ENCODE measurements at regions not wholly inside any gene's neighbourhood (a gene's known extent, or its start where the extent isn't known, plus 50 kb on each side); places are given as distances from the start of the nearest gene placed in this dataset.
A peak's percentile ranks its signal among the peaks of the same experiment; 100 is the strongest.
"Not testable (repeated sequence)": the region's sequence is repeated elsewhere in the genome, so short reads cannot be mapped to it uniquely, and the experiment has no call there.

DNA sequence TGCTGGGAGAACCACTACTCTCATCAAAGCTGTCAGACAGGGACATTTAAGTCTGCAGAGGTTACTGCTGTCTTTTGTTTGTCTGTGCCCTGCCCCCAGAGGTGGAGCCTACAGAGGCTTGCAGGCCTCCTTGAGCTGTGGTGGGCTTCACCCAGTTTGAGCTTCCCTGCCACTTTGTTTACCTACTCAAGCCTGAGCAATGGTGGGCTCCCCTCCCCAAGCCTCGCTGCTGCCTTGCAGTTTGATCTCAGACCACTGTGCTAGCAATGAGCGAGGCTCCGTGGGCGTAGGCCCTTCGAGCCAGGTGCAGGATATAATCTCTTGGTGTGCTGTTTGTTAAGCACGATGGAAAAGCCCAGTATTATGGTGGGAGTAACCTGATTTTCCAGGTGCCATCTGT lies 67.5 kb upstream of the TBX18 start:
- H3K79me2 ChIP-seq (ENCODE audit: control insufficient read depth, insufficient read depth, low read length); CTCF ChIA-PET (ENCODE audit: low intra/inter-chr PET ratio); POLR2A ChIA-PET; H3K4me1 ChIP-seq (replicated peaks in 1 of 2; ENCODE audit: control insufficient read depth in 2 of 2, insufficient read depth in 2 of 2, low read length in 2 of 2); H2AFZ ChIP-seq (ENCODE audit: low read depth, low read length); H3K36me3 ChIP-seq (ENCODE audit: control insufficient read depth, insufficient read depth, low read length); H3K4me3 ChIP-seq; H3K9me3 ChIP-seq (replicated peaks; ENCODE audit: control insufficient read depth, insufficient read depth, low read depth, low read length); H3K9me1 ChIP-seq (ENCODE audit: control insufficient read depth, insufficient read depth, low read length); H3K9ac ChIP-seq (ENCODE audit: insufficient read depth in 1 of 2, low read depth in 2 of 2, low read length in 2 of 2); DNase-seq (ENCODE audit: extremely low read depth in 1 of 4, low spot score in 3 of 4); in situ Hi-C loops (cut with MboI); H3K4me2 ChIP-seq (ENCODE audit: insufficient read depth, low read length); ATAC-seq; BruUV-seq (replicated peaks); FAIRE-seq; intact Hi-C loops (cut with micrococcal nuclease); H3K27ac ChIP-seq (ENCODE audit: extremely low read depth, low read depth, low read length); H4K20me1 ChIP-seq (replicated peaks; ENCODE audit: control insufficient read depth, insufficient read depth, low read length); H3K27me3 ChIP-seq (ENCODE audit: control insufficient read depth in 2 of 2, insufficient read depth in 2 of 2, low read length in 2 of 2): not testable (repeated sequence)
- WGBS (ENCODE audit: insufficient coverage, low coverage, missing lambda C conversion rate), result 1% methylated on average over 6 of the region's 6 CpGs
- TF ChIP-seq, protein P1, sequence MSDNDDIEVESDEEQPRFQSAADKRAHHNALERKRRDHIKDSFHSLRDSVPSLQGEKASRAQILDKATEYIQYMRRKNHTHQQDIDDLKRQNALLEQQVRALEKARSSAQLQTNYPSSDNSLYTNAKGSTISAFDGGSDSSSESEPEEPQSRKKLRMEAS (CRISPR knock-in tag; IDR thresholded peaks at IDR 0.05), result 0 out of 2 replicates have a peak, but pooled peaks have one; percentile 20
- TF ChIP-seq E2F6 (IDR thresholded peaks at IDR 0.05; ENCODE audit: borderline replicate concordance in 1 of 2, extremely low read depth in 1 of 2, insufficient read depth in 1 of 2, insufficient read length in 1 of 2, low read depth in 1 of 2, low read length in 1 of 2, poor library complexity in 1 of 2, severe bottlenecking in 1 of 2), result peak in 1 of 2 experiments; percentile 45

DNA sequence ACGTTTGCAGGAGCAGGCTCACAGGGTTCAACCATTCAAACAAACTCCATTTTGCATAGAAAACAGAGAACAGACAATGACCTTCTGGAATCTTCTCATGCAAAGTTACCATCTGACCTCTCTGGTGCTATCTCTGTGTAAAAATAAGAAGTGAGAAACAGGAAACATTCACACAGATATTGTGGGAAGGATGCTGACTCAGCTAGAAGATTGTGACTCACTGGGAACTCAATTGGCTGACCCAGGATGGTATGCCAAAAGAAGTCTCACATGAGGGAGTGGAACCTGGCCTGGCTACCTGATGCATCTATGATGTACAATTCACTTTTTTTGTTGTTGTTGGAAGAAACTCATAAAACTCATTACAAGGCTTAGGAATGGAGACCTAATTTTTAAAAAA lies 61.1 kb upstream of the TBX18 start:
- BruUV-seq (replicated peaks), result no TSS peak
- POLR2A ChIA-PET, result no interaction called here
- TF ChIP-seq, protein P2, sequence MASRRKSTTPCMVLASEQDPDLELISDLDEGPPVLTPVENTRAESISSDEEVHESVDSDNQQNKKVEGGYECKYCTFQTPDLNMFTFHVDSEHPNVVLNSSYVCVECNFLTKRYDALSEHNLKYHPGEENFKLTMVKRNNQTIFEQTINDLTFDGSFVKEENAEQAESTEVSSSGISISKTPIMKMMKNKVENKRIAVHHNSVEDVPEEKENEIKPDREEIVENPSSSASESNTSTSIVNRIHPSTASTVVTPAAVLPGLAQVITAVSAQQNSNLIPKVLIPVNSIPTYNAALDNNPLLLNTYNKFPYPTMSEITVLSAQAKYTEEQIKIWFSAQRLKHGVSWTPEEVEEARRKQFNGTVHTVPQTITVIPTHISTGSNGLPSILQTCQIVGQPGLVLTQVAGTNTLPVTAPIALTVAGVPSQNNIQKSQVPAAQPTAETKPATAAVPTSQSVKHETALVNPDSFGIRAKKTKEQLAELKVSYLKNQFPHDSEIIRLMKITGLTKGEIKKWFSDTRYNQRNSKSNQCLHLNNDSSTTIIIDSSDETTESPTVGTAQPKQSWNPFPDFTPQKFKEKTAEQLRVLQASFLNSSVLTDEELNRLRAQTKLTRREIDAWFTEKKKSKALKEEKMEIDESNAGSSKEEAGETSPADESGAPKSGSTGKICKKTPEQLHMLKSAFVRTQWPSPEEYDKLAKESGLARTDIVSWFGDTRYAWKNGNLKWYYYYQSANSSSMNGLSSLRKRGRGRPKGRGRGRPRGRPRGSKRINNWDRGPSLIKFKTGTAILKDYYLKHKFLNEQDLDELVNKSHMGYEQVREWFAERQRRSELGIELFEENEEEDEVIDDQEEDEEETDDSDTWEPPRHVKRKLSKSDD (conservative IDR thresholded peaks at IDR 0.05; ENCODE audit: low read length), result no peak
- TF ChIP-seq SP2 (IDR thresholded peaks at IDR 0.05; ENCODE audit: extremely low read depth, low read depth, low read length, poor library complexity, severe bottlenecking), result no peak
- no peak for TF ChIP-seq CBX3 (IDR thresholded peaks at IDR 0.05; ENCODE audit: borderline replicate concordance in 1 of 2, low read length in 2 of 2)
- no peak for TF ChIP-seq RBM15 (IDR thresholded peaks at IDR 0.05; ENCODE audit: insufficient read depth, low read length)
- no peak for TF ChIP-seq CREB1 (IDR thresholded peaks at IDR 0.05)
- TF ChIP-seq CREB1 (CRISPR knock-in tag; IDR thresholded peaks at IDR 0.05), result no peak
- no peak for TF ChIP-seq E2F6 (IDR thresholded peaks at IDR 0.05; ENCODE audit: borderline replicate concordance in 1 of 2, extremely low read depth in 1 of 2, insufficient read depth in 1 of 2, insufficient read length in 1 of 2, low read depth in 1 of 2, low read length in 1 of 2, poor library complexity in 1 of 2, severe bottlenecking in 1 of 2)
- peak; percentile 96 for TF ChIP-seq ZNF316 (IDR thresholded peaks at IDR 0.05)
- peak; percentile 97 for TF ChIP-seq C11orf30 (IDR thresholded peaks at IDR 0.05; ENCODE audit: low read depth)
- TF ChIP-seq MAFF (IDR thresholded peaks at IDR 0.05; ENCODE audit: low read length), result peak; percentile 96

More for the DNA sequence above, 61.1 kb upstream of the TBX18 start:
- intact Hi-C loops (cut with micrococcal nuclease) (no loop called here), in situ Hi-C loops (cut with MboI) (no loop called here)
- no peak overlapping the region for H3K4me2 ChIP-seq (ENCODE audit: insufficient read depth, low read length)
- H4K20me1 ChIP-seq (replicated peaks; ENCODE audit: control insufficient read depth, insufficient read depth, low read length), result no peaks in the 10 kb centered on the region
- H3K27ac ChIP-seq (ENCODE audit: extremely low read depth, low read depth, low read length), result no peak overlapping the region
- H3K4me3 ChIP-seq, result no peak overlapping the region
- H3K4me1 ChIP-seq (replicated peaks in 1 of 2; ENCODE audit: control insufficient read depth in 2 of 2, insufficient read depth in 2 of 2, low read length in 2 of 2), result 0 out of 5 replicates have a peak, but pooled peaks cover 0 to 4% of the 10 kb centered on the region in 2 experiments
- no peak for ATAC-seq
- peak in 2 of 4 experiments; percentile 9 to 26 for DNase-seq (ENCODE audit: extremely low read depth in 1 of 4, low spot score in 3 of 4)
- no peaks in the 10 kb centered on the region for H3K27me3 ChIP-seq (ENCODE audit: control insufficient read depth in 2 of 2, insufficient read depth in 2 of 2, low read length in 2 of 2)
- 0% methylated on average over 1 of the region's 1 CpG for WGBS (ENCODE audit: insufficient coverage, low coverage, missing lambda C conversion rate)
- H3K36me3 ChIP-seq (ENCODE audit: control insufficient read depth, insufficient read depth, low read length), result no peaks in the 10 kb centered on the region
- H3K9me3 ChIP-seq (replicated peaks; ENCODE audit: control insufficient read depth, insufficient read depth, low read depth, low read length), result no peaks in the 10 kb centered on the region
- CTCF ChIA-PET (ENCODE audit: low intra/inter-chr PET ratio), result no interaction called here
- H3K9ac ChIP-seq (ENCODE audit: insufficient read depth in 1 of 2, low read depth in 2 of 2, low read length in 2 of 2), result no peak overlapping the region
- no peak for FAIRE-seq
- H3K79me2 ChIP-seq (ENCODE audit: control insufficient read depth, insufficient read depth, low read length), result no peaks in the 10 kb centered on the region
- no peaks in the 10 kb centered on the region for H3K9me1 ChIP-seq (ENCODE audit: control insufficient read depth, insufficient read depth, low read length)
- no peak overlapping the region for H2AFZ ChIP-seq (ENCODE audit: low read depth, low read length)

Measured in K562 (cell line).